NOMO-1 (cell line): ENCODE measurements at regions not wholly inside any gene's neighbourhood (a gene's known extent, or its start where the extent isn't known, plus 50 kb on each side); places are given as distances from the start of the nearest gene placed in this dataset.
"Not testable (repeated sequence)": the region's sequence is repeated elsewhere in the genome, so short reads cannot be mapped to it uniquely, and the experiment has no call there.

ENCODE experiments used
- DNase-seq, 2 experiments: peaks; one replicate each; lab custom pipeline; 2025; ENCODE audit not compliant: unreplicated experiment in 2 of 2; lab: John Stamatoyannopoulos, UW

DNA sequence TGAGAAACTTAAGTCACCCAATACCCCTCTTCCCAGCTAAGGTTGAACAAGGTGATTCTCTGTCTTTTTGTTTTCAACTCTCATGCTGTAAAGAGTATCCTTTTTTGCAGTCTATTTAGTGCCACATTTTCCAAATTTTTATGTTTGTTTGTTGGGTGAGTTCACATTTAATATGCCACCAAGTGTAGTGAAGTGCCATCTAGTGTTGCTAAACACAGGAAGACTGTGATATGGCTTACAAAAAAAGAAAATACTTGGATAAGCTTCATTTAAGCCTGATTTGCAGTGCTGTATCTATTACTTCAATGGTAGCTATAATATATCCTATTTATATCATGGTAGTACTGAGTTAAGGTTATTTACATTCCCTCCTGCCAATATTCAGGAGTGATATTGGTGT lies 319.2 kb upstream of the CHORDC1 start:
- no peak for DNase-seq

DNA sequence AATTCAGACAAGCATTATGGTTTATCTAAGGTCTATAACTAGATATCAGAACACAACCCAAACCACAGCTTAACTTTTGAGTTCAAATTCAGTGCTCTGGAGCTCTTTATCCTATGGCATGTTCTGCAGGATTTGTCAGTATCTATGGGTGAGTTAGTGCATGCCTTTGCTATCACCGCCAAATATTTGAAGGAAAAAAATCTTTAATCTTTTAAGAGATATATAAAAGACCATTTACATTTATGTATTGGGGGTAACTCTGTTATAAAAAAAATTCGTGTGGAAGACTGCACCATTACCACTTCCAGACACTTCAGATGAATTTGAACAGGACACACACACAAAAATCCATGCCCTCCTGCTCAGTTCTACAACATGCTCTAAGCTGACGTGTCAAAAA lies 313.5 kb upstream of the CHORDC1 start:
- DNase-seq: no peak

DNA sequence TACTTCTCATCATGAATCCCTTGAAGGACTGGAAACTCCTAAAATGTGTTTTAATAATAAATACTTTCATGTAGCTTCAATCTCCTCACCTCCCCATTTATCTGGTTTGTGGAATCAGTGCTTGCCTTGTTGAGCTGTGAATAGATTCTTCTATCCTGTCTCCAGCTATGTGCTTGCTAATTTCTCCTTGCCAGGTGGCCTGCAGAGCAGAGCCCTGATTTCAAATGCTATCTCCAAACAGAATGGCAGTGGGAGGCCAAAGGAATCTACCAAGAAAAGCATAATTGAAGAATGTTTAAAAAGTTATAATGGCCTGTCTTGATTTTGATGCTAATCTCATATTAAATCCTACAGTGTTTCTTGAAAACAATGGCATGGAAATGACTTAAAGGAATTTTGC lies 309.3 kb upstream of the CHORDC1 start:
- DNase-seq: no peak

DNA sequence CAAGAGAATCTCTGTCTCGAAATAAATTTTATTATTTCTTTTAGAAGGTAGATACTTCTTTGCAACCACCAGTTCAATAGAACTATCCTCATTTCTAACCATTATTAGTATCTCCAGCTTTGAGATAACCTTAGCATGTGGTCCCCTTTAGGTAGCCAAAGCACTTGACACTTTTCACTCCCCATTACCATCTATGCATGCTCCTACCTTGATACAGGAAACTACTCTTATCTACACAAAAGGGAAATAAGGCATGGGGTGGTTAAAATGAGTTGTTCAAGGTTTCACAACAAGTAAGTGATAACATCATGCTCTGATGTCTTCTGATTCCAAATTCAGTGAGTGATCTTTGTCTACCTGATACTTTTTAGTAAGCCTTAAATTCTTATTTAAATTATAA lies 308.2 kb upstream of the CHORDC1 start:
- DNase-seq: no peak

DNA sequence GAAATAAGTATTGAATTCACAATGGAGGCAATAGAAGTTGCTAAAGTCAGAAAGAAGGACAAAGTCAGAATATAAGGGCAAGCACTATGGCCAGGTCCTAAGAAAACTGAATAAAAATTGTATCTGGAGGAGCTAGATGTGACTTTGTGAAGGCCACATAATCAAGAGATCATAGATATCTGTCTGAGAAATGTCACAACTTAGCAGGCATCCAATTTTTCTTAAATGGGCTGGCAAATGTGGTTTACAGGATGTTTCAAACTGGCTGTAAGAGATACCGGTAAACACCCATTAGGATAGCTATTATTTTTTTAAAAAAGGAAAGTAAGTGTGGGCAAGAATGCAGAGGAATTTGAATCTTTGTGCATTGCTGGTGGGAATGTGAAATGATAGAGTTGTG lies 303.1 kb upstream of the CHORDC1 start:
- no peak for DNase-seq

DNA sequence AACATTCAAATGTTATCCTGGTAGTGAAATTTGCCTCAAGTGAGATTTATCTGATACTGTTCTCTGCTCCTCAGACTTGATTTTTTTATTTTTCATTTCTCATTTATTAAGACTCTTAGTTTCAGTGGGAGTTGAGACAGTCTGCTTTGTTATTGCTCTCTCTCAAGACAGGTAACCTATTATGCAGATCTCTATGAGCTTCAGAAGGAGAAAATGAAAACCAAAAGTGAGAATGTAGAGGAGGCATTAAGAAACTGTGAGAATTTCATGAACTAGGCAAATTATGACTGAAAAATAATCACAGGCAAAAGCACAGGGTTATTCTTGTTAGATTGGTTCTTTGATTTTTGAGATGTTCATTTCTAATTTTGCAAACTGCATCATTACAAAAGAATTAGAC lies 290.0 kb upstream of the CHORDC1 start:
- DNase-seq: no peak

DNA sequence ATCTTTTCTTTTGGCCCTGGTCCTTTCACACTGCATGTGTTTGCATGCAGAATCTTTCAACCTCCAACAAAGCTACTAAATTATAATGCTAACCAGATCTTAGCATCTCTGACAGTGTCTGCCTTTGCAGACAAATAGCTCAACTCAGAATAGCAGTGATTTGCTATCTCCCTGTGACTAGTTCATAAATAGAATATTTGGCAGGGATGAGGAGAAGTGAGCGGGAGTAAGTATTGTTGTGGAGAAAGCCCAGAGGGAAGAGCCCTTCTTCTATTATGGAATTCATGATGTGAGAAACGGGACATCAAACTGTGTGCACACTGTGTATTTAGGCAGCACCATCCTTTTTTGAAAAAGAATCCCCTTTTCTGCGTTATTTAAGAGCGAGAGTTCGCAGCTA lies 288.0 kb upstream of the CHORDC1 start:
- no peak for DNase-seq

DNA sequence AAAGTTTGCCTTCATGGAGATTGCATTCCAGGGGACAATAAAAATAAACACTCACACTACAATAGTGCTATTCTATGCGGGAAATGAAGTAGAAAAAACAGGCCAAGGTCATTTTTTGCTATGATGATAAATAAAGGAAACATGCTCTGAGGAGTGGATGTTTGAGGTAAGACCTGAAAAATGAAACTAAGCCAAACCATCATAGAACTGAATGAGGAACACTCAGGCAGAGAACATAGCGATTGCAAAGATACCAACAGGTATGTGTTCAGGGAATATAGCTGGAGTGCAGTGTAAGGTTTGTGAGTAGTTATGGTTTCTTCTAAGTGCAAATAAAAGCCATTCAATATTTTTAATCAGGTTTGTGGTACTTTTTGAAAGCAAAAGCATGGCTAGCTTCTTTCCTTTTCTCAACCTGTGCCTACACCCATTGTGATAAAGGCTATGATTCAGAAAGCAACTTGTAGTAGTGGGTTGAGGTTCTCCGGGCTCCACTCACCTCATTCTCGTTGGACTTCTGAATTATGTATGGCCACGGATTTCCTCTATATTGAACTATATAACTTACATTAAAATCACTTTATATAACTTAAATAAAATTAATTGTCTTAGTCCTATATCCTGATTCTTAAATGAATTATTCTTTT lies 278.2 kb upstream of the CHORDC1 start:
- DNase-seq: no peak

DNA sequence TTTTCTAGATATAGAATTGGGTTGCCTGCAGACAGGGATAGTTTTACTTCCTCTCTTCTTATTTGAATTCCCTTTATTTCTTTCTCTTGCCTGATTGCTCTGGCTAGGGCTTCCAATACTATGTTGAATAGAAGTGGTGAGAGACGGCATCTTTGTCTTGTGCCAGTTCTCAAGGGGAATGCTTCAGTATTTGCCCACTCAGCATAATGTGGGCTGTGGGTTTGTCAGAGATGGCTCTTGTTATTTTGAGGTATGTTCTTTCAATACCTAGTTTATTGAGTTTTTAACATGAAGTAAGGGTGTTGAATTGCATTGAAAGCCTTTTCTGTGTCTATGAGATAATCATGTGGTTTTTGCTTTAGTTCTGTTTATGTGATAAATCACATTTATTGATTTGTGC lies 273.9 kb upstream of the CHORDC1 start:
- no peak for DNase-seq

DNA sequence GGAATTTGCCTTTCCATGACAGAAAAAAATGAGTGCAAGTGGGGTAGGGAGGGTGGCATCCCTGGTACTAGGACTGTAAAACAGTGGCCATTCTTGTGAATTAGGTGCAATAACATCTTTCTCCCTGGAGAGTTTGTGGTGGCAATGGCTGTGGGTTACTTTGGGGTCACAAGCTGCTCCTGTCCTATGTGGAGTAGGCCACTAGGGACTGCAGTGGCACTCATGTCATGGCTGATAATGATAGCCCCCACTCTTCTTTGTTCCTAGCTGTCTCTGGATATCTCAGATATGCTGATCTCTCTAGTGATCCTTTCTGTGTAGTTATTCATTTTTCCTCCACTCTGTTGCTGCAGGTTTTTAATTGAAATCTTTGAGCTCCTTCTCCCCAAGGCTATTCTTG lies 270.5 kb upstream of the CHORDC1 start:
- no peak for DNase-seq

DNA sequence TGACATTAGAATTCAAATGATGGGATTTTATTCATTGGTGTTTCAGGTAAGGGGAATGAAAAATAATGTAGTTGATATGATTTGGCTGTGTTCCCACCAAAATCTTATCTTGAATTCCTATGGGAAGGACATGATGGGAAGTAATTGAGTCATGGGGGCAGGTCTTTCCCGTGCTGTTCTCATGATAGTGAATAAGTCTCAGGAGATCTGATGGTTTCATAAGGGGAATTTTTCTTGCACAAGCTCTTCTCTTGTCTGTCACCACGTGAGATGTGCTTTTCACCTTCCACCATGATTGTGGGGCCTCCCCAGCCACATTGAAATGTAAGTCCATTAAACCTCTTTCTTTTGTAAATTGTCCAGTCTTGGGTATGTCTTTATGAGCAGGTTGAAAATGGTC lies 268.6 kb upstream of the CHORDC1 start:
- no peak for DNase-seq

DNA sequence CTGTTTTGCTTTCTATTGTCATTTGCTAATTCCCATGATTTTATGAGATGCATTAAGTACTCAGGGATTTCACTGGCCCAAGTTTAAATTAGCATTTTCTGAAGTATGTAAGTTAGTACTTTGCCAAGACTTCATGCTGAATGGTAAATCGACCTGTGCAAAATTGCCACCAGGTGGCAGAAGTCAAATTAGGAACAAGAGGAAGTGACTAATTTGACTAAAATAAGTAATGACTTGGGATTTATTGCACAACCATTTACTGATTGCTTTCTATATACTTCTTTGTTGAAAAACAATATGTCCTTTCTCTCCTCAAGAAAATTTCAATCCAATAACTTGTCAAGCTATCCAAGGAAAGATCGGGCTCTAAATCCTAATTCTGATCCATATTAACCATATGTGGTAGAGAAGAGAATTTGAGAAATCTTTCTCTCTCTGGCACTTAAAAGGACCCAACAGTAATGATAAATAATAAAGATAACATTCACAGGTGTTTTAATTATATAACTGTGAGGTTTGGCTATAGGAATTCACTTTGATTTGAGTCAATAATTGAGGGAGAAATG lies 253.7 kb upstream of the CHORDC1 start:
- peak; percentile 10 to 76 for DNase-seq

DNA sequence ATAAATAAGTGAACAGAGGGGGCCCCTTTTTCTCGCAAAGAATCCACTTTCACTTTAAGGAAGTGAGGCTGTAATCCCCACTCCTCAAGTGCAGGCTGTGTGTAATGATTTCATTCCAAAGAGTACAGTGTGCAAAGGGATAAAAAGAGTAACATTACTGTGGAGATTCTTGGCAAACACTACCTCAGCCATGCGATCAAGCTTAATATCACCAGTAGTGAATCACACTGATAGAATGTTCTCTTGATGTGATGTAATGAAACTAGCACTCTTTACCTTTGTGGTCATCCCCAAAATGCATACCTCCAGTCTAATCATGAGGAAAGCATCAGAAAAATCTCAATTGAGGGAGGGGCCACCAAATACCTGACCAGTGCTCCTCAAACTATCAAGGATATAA lies 246.1 kb upstream of the CHORDC1 start:
- DNase-seq: no peak

DNA sequence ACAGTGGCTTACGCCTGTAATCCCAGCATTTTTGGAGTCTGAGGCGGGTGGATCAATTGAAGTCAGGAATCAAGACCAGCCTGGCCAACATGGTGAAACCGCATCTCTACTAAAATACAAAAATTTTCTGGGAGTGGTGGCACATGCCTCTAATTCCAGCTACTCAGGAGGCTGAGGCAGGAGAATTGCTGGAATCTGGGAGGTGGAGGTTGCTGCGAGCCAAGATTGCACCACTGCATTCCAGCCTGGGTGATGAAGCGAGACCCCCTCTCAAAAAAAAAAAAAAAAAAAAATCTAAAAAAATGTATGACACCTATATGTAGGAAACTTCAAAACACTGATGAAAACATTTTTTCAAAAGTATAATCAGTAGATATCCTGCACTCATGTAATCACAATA lies 242.7 kb upstream of the CHORDC1 start:
- no peak for DNase-seq

DNA sequence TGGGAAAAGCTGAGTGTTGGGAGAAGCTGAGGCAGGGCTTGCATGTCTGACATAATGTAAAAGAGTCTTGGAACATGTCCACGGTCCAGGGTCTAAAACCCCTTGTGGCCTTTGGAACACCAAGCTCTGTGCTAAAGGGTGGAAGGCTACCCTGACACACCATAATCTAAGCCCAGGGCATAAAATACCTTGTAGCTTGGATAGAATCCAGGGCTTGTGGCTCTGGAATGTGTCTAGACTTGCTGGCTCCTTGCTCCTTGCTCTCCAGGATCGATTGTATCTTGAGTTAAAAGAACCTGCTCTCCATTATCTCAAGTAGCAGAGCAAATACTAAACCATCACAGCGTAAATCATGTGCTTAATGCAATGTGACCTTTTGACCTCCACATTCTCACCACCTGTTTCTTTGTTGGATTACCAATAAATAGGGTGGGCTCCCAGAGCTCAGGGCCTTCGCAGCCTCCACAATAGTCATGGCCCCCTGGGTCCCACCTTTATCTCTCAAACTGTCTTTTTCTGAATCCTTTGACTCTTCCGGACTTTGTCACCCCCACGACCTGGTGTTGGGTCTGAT lies 232.6 kb upstream of the CHORDC1 start:
- not testable (repeated sequence) for DNase-seq

DNA sequence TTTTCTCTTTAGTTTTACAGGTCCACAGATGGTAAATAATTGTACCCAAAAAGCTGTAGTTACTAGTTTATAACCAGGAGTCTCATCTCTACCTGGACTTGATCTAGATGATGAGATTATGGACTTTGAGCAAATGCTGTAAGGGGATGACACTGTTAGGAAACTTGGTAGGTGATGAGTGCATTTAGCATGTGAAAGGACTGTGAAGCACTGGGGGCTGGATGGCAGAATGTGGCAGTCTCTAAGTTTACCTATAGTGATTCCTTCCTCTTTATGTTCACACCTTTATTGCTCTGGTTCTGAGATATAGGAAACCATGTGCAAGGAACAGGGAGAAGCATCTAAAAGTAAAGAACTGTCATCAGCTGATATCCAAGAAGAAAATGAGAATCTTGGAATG lies 230.7 kb upstream of the CHORDC1 start:
- DNase-seq: no peak

DNA sequence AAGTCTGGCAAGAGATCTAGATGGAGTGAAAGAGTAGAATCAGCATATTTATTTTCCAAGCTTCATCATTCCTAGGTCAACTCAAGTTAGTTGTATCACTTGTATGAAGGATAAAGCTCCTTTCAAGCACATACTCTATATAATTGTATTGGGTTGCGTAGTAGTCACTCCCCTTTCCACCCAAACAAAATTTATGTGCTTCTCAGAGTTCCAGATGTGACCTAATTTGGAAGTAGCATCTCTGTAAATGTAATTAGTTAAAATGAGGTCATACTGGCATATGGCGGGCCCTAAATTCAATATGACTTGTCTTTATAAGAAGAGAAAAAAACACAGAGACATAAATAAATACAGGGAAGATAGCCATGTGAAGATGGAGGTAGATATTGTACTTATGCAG lies 226.8 kb upstream of the CHORDC1 start:
- DNase-seq: no peak

DNA sequence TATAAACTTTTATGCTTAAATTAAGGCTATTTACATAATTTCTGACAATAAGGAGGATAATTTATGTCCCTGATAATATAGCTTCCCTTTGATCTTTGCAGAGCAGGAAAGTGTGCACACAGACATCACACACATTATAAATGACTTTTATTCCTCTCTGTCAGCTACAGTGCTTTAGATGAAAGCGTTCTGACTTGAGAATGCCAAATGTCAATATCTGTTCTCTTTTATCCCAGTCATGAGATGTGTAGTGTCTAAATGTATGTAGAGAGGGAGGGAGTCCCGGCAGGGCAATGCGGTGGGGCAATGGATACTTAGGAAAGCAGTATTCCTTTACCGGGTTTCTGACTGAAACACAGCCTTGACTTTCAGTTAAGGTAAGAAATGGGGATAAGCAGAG lies 225.4 kb upstream of the CHORDC1 start:
- DNase-seq: no peak

DNA sequence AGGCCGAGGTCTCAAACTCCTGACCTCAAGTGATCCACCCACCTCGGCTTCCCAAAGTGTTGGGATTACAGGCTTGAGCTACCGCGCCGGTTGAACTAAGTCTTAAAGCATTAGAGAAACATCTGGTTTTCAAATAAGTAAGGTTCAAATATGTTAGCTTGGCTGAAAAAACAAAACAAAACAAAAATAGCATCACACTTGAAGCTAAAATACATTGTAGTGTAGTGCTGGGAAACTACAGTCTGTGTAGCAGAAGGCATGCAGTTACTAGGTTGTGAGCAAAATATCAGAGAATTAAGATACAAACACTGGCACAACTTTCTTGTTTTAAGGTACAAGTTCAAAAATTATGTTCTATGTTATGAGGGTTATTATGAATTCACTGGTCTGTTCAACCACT lies 224.8 kb upstream of the CHORDC1 start:
- no peak for DNase-seq

DNA sequence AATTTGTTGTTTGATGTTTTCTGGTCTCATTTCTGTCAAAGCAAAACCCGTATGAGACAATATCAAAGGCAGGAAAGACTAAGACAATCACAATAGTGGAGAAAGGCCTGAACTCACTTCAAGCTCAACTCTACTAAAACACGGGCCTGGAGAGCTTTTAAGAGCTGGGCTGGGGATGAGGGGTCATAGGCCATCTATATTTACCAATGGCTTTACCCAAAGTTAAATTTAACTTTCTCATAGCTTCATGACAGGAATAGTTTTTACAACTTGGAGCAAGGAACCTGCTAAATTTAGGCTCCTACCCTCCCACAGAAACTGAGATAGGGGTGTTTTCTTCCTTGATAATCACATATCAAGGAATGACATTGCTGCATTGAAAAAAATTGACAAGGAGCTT lies 223.4 kb upstream of the CHORDC1 start:
- no peak for DNase-seq

DNA sequence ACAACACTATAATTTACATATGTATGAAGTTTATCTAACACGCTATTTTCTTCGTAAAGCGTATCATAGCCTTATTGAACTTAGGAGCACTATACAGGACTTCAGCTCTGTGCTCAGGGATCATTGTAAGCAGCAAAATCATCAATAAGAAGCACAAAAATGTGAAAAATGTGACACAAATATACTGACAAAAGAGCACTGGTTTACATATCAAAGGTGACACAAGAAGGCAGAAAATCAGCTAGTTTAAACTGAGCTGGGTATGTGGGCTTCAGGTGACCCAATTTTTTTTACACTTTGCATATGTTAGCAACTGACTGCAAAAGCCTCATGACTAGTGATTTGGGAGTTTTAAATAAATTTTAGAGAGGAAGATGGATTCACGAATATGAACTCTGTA lies 215.2 kb upstream of the CHORDC1 start:
- DNase-seq: no peak

DNA sequence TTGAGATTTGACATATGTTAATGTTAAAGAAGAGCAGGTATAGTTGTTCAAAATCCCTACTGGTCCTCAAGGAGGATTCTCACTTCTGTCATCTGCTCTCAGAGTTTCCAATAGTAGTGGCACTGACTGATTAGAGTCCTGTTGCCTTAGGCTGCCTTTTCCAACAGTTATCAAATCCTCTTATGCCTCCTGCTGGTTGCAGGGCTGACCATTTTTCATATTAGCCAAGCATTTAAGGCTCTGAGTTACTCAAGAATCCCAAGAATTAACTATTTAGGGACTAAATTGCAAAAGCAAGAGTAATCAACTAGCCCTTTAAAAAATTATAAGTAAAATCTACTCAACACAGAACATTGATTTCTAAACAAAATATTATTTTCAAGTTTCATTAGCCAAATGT lies 212.0 kb upstream of the CHORDC1 start:
- peak in 1 of 2 experiments; percentile 21 for DNase-seq

DNA sequence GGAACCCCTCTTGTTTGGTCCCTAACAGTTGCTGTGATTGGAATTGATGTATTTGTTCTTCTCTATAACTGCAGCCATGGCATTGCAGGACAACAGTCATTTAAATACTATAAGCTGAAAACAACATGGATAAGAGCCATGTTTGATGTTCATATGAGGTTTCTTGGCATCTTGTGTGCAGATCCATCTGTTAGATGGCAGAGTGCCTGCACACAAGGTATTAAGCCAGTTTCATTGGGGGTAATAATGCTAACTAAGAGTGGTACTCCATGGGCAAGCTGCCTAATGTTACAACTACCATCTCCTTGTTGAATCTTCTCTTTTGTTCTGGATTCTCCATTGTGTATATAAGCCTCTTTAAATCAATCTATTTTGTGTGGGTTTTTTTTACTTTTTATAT lies 206.0 kb upstream of the CHORDC1 start:
- DNase-seq: no peak
